Limb (tissue), 2 donors: ENCODE measurements at regions not wholly inside any gene's neighbourhood (a gene's known extent, or its start where the extent isn't known, plus 50 kb on each side); places are given as distances from the start of the nearest gene placed in this dataset.
A peak's percentile ranks its signal among the peaks of the same experiment; 100 is the strongest.

ENCODE experiments used
- DNase-seq, 2 donors: peaks; one replicate each; pipeline ENCODE4 v3.0.0-alpha.2; 2016; ENCODE audit errors: extremely low spot score in 2 of 2

DNA sequence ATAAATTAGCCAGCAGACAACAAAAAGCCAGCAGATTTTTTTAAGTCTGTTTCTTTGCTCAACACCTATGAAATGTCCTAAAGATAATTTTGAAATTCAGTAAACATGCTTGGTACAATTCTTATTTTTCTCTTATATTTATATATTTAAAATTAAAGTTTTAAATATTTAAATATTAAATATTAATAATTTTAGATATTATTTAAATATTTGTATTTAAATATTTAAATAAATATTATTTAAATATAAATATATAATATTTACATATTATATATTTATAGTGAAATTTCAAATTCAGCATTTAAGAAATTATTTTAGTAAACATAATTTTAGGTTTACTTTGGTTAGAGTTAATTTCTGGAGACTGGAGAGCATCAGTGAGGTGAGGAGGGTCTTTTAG is 1554.2 kb downstream of the NCAM2 start:
- DNase-seq = no peak

DNA sequence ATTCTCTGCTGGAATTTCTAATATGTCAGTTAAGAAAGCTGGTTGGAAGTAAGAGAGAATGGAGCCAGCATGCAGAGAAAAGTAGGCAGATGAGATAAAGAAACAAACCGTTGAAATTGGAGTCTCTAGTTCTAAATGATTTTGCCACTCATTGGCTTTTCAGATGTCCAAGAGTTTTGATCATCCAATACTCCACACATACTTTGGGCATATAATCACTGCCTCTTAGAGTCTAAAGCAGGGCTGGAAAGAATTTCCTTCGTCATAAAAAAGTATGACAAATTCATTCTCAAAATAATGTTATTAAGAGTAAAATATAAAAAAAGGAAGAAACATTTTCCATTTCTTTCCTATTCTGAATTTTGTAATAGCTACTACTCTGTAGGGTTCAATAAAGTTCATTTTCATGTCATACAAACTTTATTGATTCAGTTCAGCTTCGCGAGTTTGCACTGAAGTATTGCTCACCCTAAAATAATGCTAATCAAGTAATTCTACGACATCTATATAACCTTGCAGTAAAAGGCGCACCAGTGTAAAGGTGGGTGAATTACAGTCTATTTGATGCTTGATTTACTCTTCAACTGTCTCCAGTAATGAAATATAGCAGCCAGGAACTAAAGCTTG is 1556.6 kb downstream of the NCAM2 start:
- no peak for DNase-seq

DNA sequence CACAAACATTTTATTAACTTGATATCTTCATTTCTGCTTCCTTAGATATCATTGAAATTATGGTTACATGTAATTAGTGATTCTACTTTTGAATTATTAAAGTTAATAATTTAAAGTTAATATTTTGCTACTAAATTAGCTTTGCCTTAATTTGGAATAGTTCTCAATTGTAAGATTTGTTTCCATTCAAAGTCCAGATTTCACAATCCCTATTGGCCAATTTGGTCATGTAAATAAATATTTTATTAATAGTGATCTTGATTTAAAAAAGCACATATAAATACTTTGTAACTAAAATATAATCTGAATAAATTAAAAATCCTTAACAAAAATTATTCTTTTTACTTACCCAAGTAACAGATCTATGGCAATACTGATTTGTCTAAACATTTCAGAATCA is 1558.6 kb downstream of the NCAM2 start:
- no peak for DNase-seq

DNA sequence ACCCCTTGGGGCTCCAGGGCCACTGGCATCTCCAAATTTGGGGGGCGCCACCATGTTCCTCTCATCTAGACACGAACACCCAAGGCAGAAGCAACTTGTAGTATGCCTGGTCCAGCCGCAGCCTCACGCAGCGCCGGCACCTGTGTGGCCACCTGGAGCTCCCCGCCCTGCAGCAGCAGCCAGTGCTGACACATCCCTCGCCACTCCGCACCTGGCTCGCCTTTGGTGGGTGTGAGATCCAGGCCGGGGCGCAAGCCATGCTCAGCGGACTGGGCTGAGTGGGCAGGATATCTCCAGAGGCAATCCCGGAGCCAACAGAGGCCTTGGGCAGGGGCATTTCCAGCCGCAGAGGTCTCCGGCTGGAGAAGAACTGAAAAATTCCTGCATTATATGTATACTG is 1563.7 kb downstream of the NCAM2 start:
- DNase-seq = no peak

DNA sequence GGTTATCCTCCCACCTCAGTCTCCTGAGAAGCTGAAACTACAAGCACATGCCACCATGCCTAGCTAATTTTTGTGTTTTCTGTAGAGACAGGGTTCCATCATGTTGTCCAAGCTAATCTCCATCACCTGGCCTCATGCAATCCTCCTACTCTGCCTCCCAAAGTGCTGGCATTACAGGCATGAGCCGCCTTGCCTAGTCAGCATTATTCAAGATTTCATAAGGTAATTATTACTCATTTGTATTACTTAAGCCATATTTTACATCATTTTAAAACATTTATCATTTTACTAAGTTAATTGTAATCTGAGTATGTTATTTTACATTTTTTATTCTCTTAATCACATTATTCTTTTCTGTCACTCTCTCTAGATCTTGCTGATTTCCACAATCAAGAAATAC is 1575.6 kb downstream of the NCAM2 start:
- DNase-seq = no peak

DNA sequence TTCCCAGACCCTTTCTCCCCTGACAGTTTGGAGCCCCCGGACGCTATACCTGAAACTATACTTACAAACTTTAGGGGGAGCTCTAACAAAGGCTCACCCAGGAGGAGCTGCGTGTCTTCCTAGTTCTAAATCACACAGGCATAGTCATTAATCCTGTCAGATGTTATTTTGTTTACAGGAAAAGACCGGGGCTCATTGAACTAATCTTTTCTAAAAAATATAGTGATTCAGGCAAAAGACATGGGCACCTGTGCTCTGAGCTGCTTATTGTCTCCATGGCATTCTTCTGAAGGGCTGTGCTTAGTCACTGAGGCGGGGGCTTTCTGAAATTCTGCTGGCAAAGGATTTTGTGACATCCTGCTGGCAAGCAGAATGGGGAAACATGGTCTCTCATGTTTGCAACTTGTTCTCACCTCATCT is 1577.0 kb downstream of the NCAM2 start:
- peak in 1 of 2 donors; percentile 11 for DNase-seq

DNA sequence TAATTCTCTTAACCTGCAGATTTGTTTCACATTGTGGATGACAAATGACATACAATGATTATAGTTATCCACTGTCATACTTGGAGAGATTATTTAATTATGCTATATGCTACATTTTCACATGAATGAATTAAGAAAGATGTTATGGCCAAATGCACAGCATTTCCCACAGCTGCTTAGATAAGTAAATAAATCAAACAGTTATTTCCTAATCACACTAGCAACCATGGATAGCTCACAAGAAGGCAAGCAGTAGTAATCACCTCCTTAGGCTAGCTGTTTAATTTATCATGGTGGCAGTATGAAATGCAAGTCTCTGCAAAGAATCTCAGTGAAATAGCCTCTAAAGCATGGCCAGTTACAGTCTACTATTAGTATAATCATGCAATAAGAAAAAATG is 1581.5 kb downstream of the NCAM2 start:
- no peak for DNase-seq

DNA sequence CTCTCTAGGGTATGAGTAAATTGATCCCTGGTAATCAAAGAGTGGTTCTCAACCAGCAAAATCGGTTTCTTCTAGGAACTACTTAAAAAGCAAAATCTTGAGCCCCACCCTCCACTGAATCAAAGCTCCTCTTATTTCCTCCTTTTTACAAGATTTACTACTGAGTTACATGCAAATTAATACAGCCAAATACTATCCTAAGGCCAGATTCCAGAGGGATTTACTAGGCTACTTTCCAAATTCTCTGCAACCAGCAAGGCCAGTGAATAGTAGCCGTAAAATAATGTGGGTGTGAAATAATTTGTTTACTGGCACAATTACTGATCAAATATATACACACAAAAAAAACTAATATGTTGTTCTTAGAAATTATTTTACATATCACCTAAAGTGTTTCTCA is 1583.8 kb downstream of the NCAM2 start:
- no peak for DNase-seq

DNA sequence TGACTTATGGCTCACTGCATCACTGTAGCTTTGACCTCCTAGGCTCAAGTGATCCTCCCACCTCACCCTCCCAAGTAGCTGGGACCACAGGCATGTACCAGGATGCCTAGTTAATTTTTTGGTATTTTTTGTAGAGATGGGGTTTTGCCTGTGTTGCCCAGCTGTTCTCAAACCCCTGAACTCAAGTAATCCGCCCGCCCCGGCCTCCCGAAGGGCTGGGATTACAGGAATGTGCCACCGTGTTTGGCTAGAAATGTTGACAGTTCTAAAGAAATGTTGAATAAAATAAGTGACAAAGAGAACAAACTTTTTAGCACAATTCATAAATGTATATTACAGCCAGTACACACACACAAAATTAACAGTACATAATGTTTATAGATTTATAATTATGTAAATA is 1586.1 kb downstream of the NCAM2 start:
- no peak for DNase-seq

DNA sequence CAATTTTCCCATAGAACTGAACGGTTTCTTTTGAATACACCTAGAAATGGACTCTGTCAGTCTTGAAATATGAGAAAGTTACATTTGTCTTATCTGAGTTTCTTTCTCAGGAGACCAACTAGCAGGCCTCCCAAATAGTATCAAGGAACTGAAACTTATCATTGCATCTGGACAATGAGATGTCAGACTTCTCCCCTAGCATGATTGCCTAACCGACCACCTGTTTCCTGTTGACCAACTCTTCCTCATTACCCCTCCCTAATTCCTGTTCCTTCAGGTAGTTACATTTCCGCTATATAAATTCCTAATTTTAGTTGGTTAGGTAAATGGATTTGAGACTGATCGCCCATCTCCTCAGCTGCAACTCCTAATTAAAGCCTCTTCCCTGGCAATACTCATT is 1587.3 kb downstream of the NCAM2 start:
- DNase-seq = no peak

DNA sequence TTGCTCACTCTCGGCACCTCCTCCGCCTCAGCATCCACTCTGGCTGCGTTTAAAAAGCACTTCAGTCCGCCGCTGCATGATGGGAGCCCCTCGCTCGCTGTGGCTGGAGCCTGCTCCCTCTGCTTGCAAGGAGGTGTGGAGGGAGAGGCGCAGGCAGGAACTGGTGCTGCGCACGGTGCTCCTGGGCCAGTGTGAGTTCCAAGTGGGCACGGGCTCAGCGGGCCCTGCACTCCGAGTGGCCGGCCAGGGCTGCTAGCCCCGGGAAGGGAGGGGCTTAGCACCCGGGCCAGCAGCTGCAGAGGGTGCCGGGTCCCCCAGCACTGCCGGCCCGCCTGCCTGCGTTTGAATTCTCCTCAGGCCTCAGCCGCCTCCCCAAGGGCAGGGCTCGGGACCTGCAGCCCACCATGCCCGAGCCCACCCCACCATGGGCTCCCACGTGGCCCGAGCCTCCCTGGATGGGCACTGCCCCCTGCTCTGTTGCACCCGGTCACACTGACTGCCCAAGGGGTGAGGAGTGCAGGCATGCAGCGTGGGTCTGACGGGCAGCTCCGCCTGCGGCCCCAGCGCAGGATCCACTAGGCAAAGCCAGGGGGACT is 1599.5 kb downstream of the NCAM2 start:
- DNase-seq = no peak

DNA sequence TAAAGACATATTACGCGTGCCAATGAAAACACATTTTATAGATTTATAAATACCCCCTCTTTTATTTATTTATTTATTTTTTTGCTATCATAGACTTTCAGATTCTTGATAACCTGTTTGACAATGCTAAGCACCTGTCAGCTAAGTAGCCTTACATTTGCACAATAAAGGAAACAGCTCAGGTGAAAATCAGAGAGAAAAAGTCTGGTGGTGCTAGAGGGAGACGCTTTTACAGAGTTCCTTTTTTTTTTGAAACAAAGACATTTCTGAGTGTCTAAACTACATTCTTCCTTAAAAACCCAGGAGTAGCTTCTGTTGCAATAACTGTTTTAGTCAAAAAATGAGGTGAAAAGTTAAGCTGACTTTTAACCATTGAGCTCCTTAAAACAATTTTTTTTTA is 1611.6 kb downstream of the NCAM2 start:
- DNase-seq = no peak

DNA sequence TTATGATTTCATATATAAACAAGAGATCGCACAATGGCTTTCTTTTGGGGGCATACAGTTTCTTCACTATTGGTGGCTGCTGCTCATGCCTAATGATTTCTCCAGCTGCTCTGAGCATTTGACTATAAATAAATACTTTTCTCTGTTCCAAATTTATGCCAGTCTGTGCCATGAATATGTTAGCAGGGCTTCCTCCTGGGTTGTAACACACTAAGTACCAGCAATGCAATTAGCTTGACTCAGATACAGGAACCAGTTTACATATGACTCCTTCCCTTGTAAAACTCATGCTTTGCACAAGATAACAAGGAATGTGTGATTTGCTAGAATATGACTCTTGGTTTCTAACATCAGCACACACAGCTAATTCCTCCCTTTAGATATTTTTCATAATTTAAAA is 1629.7 kb downstream of the NCAM2 start:
- DNase-seq = no peak

DNA sequence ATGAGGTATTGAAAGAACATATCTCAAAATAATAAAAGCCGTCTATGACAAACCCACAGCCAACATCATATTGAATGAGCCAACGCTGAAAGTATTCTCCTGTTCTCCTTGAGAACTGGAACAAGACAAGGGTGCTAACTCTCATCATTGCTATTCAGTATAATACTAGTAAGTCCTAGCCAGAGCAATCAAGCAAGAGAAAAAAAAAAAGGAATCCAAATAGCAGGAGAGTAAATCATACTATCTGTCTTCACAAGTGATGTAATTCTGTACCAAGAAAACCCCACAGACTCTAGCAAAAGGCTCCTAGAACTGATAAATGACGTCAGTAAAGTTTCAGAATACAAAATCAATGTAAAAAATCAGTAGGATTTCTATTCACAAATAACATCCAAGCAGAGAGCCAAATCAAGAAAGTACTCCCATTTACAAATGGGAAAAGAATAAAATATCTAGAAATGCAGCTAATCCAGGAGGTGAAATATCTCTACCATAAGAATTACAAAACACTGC is 1632.8 kb downstream of the NCAM2 start:
- DNase-seq = no peak

DNA sequence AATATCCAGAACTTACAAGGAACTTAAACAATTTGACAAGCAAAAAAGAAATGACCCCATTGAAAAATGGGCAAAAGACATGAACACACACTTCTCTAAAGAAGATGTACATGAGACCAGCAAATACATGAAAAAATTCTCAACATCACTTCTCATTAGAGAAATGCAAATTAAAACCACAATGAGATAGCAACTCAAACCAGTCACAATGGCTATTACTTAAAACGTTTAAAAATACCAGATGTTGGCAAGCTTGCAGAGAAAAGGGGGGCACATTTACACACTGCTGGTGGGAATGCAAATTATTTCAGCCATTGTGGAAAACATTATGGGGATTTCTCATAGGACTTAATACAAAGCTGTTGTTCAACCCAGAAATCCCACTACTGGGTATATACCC is 1634.0 kb downstream of the NCAM2 start:
- no peak for DNase-seq

DNA sequence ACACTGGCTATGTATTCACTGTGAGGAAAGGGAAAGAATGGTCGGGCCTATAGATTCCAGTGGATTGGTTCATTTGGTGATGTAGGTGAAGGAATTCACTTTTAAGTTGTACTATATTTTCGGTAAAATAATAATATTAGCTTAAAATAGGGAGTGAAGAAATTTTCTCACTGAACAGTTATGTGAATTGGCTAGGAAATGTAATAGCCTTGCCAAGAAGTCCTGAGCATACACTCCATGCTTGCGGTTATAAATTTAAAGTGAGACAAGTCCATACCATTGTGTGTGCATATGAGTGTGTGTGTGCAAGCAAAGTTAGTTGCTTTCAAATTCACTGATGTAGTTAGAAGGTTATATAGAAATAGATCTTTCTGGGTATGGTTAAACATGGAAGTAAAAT is 1651.0 kb downstream of the NCAM2 start:
- peak in 1 of 2 donors; percentile 13 for DNase-seq

DNA sequence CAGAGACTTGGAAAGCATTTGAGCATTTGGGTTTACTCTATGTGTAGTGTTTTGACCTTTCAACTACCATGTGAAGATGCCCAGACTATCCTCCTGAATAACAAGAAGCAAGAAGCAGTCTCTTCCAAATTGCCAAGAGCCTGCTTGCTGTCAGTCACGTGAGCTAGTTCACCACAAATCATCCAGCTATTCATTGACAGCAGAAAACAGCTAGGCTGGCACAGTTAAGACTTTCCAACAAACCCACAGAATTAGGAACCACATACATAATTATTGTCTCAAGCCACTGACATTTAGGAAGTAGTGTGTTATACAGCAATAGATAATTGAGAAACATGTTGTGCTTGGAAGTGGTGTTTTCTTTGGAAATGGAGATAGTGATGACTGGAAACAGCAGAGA is 1652.0 kb downstream of the NCAM2 start:
- DNase-seq = no peak

DNA sequence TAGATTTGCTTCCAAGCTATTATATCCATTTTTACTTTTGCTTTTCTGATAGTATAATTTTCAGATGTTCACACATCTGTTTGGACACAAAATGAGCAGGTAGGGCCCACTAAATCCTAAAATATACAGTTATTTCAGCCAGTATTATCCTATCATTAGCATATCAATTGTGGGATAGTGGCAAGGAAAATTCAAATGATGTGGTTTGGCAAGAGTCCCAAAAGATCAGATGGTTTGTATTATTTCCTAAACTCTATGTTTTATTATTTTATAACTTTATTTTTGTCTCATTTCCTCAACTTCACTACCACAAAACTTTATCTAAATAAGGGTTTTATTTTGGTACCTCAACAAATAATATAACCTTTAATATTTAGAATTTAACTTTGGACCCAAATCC is 1659.6 kb downstream of the NCAM2 start:
- DNase-seq = no peak

DNA sequence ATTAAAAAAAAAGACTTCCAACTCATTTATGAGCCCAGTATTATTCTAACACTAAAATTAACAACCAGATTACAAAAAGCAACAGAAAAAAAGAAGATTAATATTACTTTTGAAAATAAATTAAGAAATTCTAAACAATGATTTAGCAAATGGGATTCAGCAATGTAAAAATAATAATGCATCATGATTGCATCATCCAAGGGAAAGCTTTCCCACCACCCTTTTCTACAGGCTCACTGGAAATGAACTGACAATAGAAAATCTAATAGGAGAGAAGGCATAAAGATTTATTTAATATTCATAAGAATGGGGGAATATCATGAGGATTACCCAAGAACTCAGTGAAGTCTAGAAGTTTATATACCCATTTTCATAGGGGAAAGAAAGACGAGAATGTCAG is 1671.9 kb downstream of the NCAM2 start:
- no peak for DNase-seq

DNA sequence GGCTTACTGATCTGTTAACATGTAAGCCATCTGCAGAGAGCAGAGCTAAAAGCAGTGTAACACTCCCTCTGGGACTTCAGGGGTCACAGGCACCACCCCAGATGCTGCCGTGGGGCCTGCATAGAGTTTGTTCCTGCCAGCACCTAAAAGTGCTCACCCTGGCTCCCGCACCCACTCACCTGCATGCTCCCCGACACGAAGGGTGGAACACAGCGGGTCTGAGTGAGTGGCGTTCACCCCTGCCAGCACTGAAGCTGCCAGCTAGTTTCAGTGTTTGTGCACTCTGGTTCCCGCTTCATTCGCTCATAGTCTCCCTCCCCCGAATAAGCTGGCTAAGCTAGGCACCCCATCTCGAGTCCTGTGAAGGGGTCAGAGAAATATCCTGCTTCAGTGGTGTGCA is 1681.0 kb downstream of the NCAM2 start:
- no peak for DNase-seq

DNA sequence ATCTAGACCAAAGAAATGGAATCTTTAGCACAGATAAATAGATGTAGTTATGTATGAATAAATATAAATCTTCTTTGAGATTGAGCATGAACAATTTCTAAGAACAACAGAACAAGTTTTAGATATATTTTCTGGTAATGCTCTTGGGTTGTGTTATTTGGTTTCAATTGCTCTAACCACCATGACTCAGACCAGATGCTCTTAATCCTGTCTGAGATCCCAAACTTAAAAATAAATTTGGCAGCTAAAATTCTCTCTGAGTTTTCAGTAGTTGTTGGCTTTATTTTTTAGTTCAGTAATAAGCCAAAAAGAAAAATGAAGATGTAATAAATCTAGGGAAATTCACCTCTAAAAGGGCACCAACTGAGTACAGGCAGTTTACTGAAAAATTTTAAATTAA is 1693.4 kb downstream of the NCAM2 start:
- DNase-seq = no peak

DNA sequence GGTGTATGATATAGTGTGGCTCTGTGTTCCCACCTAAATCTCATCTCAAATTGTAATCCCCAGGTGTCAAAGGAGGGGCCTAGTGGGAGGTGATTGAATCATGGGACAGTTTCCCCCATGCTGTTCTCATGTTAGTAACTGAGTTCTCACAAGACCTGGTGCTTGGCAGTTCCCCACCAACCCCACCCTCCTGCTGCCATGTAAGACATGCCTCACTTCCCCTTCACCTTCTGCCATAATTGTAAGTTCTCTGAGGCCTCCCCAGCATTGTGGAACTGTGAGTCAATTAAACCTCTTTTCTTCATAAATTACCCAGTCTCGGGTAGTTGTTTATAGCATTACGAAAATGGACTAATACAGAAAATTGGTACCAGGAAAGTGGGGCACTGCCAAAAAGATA is 1705.3 kb downstream of the NCAM2 start:
- no peak for DNase-seq

DNA sequence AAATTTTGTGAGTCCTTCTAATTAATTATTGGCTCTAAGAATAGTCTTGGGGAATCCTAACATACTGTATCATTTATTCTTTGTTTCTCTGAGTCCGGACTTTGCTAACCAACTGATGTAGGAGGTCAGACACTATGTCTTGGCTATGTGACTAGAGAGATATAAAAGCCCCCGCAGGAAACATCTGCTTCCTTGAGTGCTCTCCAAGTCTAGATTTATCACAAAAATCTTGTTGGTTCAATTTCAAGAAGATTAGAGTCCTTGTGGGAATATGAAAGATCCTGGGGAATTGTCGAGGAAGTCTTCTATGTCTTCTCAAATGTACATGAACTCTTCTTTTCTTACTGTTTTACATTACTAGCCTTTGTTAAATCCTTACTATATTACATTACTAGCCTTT is 1712.5 kb downstream of the NCAM2 start:
- DNase-seq = no peak

DNA sequence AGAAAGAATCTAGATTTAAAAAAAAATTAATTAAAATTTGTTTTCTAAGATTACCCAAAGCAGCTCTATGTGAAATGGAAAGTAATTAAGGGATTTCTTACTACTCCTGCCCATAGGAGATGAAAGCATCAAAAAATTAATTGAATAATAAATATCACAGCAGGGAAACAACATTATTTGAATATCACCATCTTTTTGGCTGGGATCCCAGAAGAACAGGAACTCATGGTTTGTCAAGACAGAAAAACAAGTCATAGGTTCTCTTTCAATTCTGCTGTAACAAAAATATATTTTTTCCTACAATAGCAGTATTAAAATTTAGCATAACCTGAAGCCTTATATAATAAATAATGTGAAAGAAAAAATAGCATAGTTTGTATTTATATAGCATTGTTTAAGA is 1713.4 kb downstream of the NCAM2 start:
- peak in 1 of 2 donors; percentile 11 for DNase-seq
